HG03135 (cell line): ENCODE measurements at regions not wholly inside any gene's neighbourhood (a gene's known extent, or its start where the extent isn't known, plus 50 kb on each side); places are given as distances from the start of the nearest gene placed in this dataset.

Source experiments
- ATAC-seq: cut with Tn5 transposase; IDR thresholded peaks from one replicate; pipeline ENCODE4 v1.9.1; 2021; ENCODE audit warnings: mild to moderate bottlenecking, moderate library complexity; ENCODE audit not compliant: unreplicated experiment

GRCh38 chr2:67462738-67463496 lies 65.8 kb downstream of the ETAA1 start:
- no peak for ATAC-seq

DNA sequence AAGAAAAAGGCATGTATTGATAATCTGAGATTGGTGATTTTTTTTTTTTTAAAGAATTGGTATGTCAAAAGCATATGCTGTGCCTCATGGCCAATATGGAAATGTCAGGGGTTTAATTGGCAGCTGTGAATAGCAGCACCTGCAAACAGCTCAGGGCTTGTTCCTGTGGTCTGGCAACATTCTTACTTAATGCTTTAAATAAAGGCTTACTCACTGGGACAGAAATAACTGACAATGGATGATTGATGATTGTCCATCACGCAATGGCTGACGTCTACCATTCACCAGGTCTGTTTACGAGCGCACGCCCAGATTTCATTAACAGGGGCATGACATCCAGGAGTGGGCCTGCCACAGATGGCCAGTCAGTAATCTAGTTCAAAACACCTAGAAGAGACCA lies 66.7 kb downstream of the ETAA1 start:
- no peak for ATAC-seq

DNA sequence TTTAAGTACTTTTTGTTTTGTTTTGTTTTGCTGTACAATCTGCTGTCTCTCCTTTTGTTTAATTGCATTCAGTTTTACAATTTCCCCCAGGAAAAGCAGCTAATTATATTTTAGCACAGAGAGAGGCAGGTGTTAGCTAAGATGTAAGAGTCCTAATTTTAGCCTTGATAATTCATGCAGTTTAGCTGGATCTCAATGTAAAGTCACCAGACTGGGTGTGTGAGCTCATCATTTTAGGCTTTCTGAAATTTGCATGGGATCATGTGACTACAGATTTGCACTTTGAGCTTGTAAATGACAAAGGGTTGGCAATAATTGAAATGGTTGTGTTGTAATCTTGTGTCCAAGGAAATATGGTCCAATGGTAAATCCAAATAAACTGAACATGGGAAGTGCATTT lies 68.5 kb downstream of the ETAA1 start:
- ATAC-seq, result no peak

- no peak for ATAC-seq
These were observed 69.6 kb downstream of the ETAA1 start for GRCh38 chr2:67466734-67467133.

DNA sequence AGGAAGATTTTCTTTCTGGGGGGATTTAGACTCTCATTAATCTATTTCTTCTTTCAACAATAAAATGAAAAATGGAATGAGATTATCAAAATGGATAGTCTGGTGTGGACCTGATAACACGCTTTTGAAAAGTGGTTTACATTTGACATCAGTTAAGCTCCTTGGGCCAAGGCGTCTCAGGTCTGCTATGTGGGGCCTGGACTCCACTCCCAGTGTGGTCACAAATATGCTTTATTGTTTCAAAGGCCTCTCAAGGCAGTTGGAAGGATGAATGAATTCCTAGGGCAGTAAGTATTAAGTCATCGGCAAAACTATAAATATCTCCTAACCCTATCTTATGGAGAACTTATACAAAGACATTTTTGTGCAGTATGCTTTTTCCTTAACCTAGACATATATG lies 74.5 kb downstream of the ETAA1 start:
- ATAC-seq, result no peak

- no peak for ATAC-seq
These were observed 80.0 kb downstream of the ETAA1 start for GRCh38 chr2:67476809-67477790.

GRCh38 chr2:67479261-67479660 lies 82.1 kb downstream of the ETAA1 start:
- no peak for ATAC-seq

GRCh38 chr2:67485431-67485830 lies 88.3 kb downstream of the ETAA1 start:
- ATAC-seq, result no peak

DNA sequence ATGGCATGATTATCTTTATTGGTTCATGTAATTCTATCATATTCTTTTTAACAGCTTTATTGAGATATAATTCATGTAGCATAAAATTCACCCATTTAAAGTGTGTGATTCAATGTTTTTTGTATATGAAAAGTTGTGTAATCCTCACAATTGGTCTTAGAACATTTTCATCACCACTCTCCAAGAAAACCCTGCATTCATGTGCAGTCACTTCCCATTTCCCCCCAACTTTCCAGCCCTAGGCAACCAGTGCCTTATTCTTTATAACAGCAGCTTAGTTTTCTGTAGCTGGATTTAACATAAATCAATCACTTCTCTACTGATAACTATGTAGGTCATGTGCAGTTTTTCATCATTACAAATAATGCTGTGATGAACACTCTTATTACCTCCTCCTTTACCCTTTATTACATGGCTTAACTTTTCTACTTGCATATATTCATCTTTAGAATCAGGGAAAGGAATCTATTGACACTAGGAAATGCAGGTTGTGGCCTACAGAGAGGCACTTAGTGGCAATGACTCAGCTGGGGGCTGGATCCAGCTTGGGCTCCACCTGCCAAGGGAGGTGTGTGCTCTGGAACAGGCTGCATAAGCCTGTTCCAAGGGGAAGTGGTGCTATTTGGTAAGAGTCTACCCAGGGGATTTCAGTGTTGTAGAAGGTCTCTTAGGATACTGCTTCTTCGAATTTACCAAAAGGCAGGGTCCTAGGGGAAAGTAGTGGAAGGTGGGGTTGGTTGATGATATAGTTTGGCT lies 89.1 kb downstream of the ETAA1 start:
- no peak for ATAC-seq

GRCh38 chr2:67487993-67488392 lies 90.9 kb downstream of the ETAA1 start:
- no peak for ATAC-seq

DNA sequence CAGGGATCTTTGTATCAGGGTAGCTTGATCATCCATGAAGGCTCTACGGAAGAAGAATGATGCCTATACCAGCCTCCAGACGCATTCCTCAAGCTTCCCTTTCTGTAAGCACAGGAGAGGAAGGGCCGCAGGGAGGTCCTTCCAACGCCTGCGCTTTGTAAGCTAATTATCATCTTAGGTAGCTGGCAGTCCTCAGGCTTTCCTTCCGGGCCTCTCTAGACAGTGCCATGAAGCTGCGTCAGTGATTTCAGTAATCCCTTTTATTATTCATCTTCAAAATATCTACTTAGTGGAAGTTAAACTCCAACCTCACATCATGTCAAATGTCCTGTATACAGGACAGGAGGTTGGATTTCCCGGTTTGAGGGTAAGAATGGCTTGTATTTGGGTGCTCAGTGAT lies 92.3 kb downstream of the ETAA1 start:
- no peak for ATAC-seq

- no peak for ATAC-seq
These were observed 101.8 kb downstream of the ETAA1 start for GRCh38 chr2:67498931-67499330.

GRCh38 chr2:67499989-67500388 lies 102.9 kb downstream of the ETAA1 start:
- ATAC-seq, result no peak

- no peak for ATAC-seq
These were observed 103.4 kb downstream of the ETAA1 start for GRCh38 chr2:67500541-67500940.

GRCh38 chr2:67502346-67503065 lies 105.4 kb downstream of the ETAA1 start:
- no peak for ATAC-seq

GRCh38 chr2:67503066-67503795 lies 106.1 kb downstream of the ETAA1 start:
- no peak for ATAC-seq

DNA sequence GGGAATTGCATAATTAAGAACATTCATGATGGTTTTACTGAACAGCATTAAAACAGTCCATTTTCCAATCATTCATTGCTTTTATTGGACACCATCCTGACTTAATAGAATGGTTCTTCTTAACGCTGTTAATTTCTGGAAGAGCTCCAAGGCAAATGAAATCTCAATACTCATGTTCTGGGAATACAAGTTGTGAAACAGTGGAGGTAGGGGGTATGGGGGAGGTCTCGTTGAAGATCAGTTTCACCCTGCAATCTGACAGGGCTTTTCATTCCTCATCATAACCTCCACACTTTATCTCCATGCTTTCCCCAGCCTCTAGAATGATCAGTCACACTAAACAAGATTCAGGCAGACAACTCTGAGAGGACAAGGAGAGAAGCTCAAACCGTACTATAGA lies 113.6 kb downstream of the ETAA1 start:
- ATAC-seq, result no peak

DNA sequence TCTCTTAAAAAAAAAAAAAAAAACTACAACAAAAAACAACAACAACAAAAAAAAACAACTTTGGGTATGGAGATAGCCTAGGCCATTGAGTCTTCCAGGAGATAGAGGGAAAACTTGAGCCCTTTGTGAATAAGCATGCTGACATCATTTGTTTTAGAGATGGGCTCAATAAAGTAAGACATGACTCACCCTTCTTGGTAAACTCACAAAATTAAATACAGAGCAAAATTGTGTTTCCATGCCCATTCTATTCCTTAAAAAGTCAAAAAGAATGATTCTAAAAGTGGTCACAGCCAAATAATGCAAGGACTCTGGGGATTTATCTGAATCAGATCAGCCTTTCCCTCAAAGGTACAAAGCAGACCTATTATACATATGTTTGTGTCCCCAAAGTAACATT lies 117.4 kb downstream of the ETAA1 start:
- no peak for ATAC-seq

- no peak for ATAC-seq
These were observed 117.9 kb downstream of the ETAA1 start for GRCh38 chr2:67515056-67515455.

GRCh38 chr2:67515538-67515937 lies 118.4 kb downstream of the ETAA1 start:
- ATAC-seq, result no peak
